GM12878 (cell line): ENCODE measurements at regions not wholly inside any gene's neighbourhood (a gene's known extent, or its start where the extent isn't known, plus 50 kb on each side); places are given as distances from the start of the nearest gene placed in this dataset.

ENCODE experiments used
- CTCF ChIP-seq, 3 experiments: IDR thresholded peaks in 2 of 3; conservative IDR thresholded peaks in 1 of 3; 2 replicates each; pipeline ENCODE4 v1.5.1; 2011; ENCODE audit warnings: low read depth in 3 of 3, low read length in 3 of 3, mild to moderate bottlenecking in 3 of 3, control low read depth in 2 of 3, moderate library complexity in 2 of 3, inconsistent platforms in 1 of 3, mixed read lengths in 1 of 3; ENCODE audit not compliant: control insufficient read depth in 2 of 3, insufficient read depth in 1 of 3; ENCODE audit errors: extremely low read depth in 1 of 3
- CUX1 ChIP-seq: IDR thresholded peaks from 2 replicates; pipeline ENCODE4 v1.6.1; 2012; ENCODE audit warnings: improper control_type of control experiment, low read depth, low read length; ENCODE audit not compliant: insufficient replicate concordance
- EGR1 ChIP-seq, 2 experiments: IDR thresholded peaks; 1 replicate in 1 of 2; 2 replicates in 1 of 2; pipeline ENCODE4 v1.6.1; 2011 to 2012; ENCODE audit warnings: low read depth in 2 of 2, low read length in 2 of 2, borderline replicate concordance in 1 of 2, mild to moderate bottlenecking in 1 of 2, moderate library complexity in 1 of 2
- FOXM1 ChIP-seq: IDR thresholded peaks from 2 replicates; pipeline ENCODE4 v1.6.1; 2012; ENCODE audit warnings: low read depth, mild to moderate bottlenecking, inconsistent platforms, low read length, moderate library complexity
- GATAD2B ChIP-seq: fragments of 450-650 bp; conservative IDR thresholded peaks from 2 replicates; pipeline ENCODE4 v1.6.1; 2017; ENCODE audit warnings: low read depth, mild to moderate bottlenecking, moderate library complexity
- HCFC1 ChIP-seq: fragments of 150-350 bp; IDR thresholded peaks from 2 replicates; pipeline ENCODE4 v1.6.1; 2014; ENCODE audit warnings: low read length
- IKZF1 ChIP-seq: fragments of 450-650 bp; conservative IDR thresholded peaks from 2 replicates; pipeline ENCODE4 v1.6.1; 2017; ENCODE audit warnings: antibody characterized with exemption, mild to moderate bottlenecking
- JUND ChIP-seq: IDR thresholded peaks from 2 replicates; pipeline ENCODE4 v1.6.1; 2012; ENCODE audit warnings: low read depth, mild to moderate bottlenecking, low read length, improper control_type of control experiment, moderate library complexity
- POU2F2 ChIP-seq: IDR thresholded peaks from 3 replicates; pipeline ENCODE4 v1.6.1; 2011; ENCODE audit warnings: low read depth, mild to moderate bottlenecking, low read length, borderline replicate concordance
- SIX5 ChIP-seq: IDR thresholded peaks from 2 replicates; pipeline ENCODE4 v1.6.1; 2011; ENCODE audit warnings: mild to moderate bottlenecking, low read depth, low read length, moderate library complexity; ENCODE audit not compliant: severe bottlenecking
- SMARCA5 ChIP-seq: fragments of 450-650 bp; IDR thresholded peaks from 2 replicates; pipeline ENCODE4 v1.6.1; 2017; ENCODE audit warnings: mild to moderate bottlenecking
- STAT3 ChIP-seq: IDR thresholded peaks from 2 replicates; pipeline ENCODE4 v1.6.1; 2011; ENCODE audit warnings: low read depth, low read length, improper control_type of control experiment
- USF1 ChIP-seq: IDR thresholded peaks from 2 replicates; pipeline ENCODE4 v1.6.1; 2011; ENCODE audit warnings: borderline replicate concordance, low read depth, mild to moderate bottlenecking, moderate library complexity, mixed read lengths, low read length; ENCODE audit not compliant: insufficient read depth; ENCODE audit errors: extremely low read length
- YBX1 ChIP-seq: fragments of 450-650 bp; IDR thresholded peaks from 2 replicates; pipeline ENCODE4 v1.6.1; 2016; ENCODE audit warnings: antibody characterized with exemption
- ZNF207 ChIP-seq: fragments of 450-650 bp; IDR thresholded peaks from 2 replicates; pipeline ENCODE4 v1.6.1; 2014; ENCODE audit warnings: antibody characterized with exemption, mild to moderate bottlenecking, borderline replicate concordance

DNA sequence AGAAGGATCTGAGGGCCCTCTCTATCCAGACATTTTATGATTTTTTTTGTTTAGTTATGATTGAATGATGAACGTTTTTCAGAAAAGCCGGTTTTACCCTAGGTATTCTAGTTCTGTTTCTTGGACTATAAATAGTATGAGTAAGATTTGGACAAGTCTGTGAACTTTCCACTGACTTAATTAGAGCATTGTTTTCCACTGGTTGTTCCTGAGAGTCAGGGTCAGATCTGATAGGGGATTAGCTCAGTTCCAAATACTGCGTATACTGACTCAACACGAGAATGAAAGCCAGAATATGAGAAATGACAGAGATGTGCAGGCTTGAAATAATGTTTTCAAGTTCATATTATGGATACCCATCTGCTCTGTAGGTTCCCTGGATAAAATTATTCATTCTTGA, 361.6 kb downstream of the AEBP2 start (continued):
- no peak for TF ChIP-seq ZNF207
- TF ChIP-seq YBX1 = no peak
- TF ChIP-seq GATAD2B = no peak
- TF ChIP-seq CTCF (IDR thresholded peaks at IDR 0.05 in 2 of 3, conservative IDR thresholded peaks at IDR 0.05 in 1 of 3; ENCODE audit: control insufficient read depth in 2 of 3, extremely low read depth in 1 of 3, insufficient read depth in 1 of 3, low read depth in 3 of 3, low read length in 3 of 3) = no peak
- TF ChIP-seq SMARCA5 = no peak
- TF ChIP-seq CUX1 = no peak
- peak; percentile 47; the same call in 1 of the 2 replicates for TF ChIP-seq FOXM1
- TF ChIP-seq IKZF1 = peak; percentile 74
- TF ChIP-seq JUND = no peak
- no peak for TF ChIP-seq USF1
- TF ChIP-seq SIX5 = no peak
- no peak for TF ChIP-seq EGR1 (IDR thresholded peaks at IDR 0.05; ENCODE audit: borderline replicate concordance in 1 of 2, low read depth in 2 of 2, low read length in 2 of 2)
- no peak for TF ChIP-seq HCFC1
- TF ChIP-seq STAT3 = no peak
- TF ChIP-seq POU2F2 = no peak
- TF ChIP-seq, all 136 proteins: peak for 17
